ENCODE measurements at regions not wholly inside any gene's neighbourhood (a gene's known extent, or its start where the extent isn't known, plus 50 kb on each side); places are given as distances from the start of the nearest gene placed in this dataset.
"Not testable (repeated sequence)": the region's sequence is repeated elsewhere in the genome, so short reads cannot be mapped to it uniquely, and the experiment has no call there.

- DNase-seq, result no peak
Observed at GRCh38 chr12:68479896-68480291, 130.8 kb upstream of the RAP1B start.

GRCh38 chr12:68480526-68480925 is 130.2 kb upstream of the RAP1B start:
- no peak for DNase-seq

- DNase-seq, result no peak
Observed at GRCh38 chr12:68481181-68481941, 129.3 kb upstream of the RAP1B start.

GRCh38 chr12:68482014-68482413 is 128.7 kb upstream of the RAP1B start:
- no peak for DNase-seq

GRCh38 chr12:68482660-68483059 is 128.0 kb upstream of the RAP1B start:
- DNase-seq, result no peak

- no peak for DNase-seq
Observed at GRCh38 chr12:68483592-68484383, 126.9 kb upstream of the RAP1B start.

- DNase-seq, result not testable (repeated sequence)
Observed at GRCh38 chr12:68484578-68484977, 126.1 kb upstream of the RAP1B start.

- DNase-seq, result not testable (repeated sequence)
Observed at GRCh38 chr12:68486449-68486848, 124.2 kb upstream of the RAP1B start.

- no peak for DNase-seq
Observed at GRCh38 chr12:68487721-68488309, 122.9 kb upstream of the RAP1B start.

GRCh38 chr12:68489273-68489672 is 121.4 kb upstream of the RAP1B start:
- DNase-seq, result no peak

- DNase-seq, result no peak
Observed at GRCh38 chr12:68490476-68490875, 120.2 kb upstream of the RAP1B start.

GRCh38 chr12:68491204-68491960 is 119.3 kb upstream of the RAP1B start:
- DNase-seq, result no peak

- no peak for DNase-seq
Observed at GRCh38 chr12:68495336-68496070, 115.2 kb upstream of the RAP1B start.

GRCh38 chr12:68497107-68497506 is 113.6 kb upstream of the RAP1B start:
- no peak for DNase-seq

- no peak for DNase-seq
Observed at GRCh38 chr12:68497702-68498101, 113.0 kb upstream of the RAP1B start.

GRCh38 chr12:68498736-68499135 is 112.0 kb upstream of the RAP1B start:
- DNase-seq, result no peak

- no peak for DNase-seq
Observed at GRCh38 chr12:68499616-68500015, 111.1 kb upstream of the RAP1B start.

- DNase-seq, result no peak
Observed at GRCh38 chr12:68501226-68501625, 109.5 kb upstream of the RAP1B start.

- no peak for DNase-seq
Observed at GRCh38 chr12:68505970-68506369, 104.7 kb upstream of the RAP1B start.

GRCh38 chr12:68506619-68507018 is 104.1 kb upstream of the RAP1B start:
- no peak for DNase-seq

GRCh38 chr12:68507657-68508056 is 103.0 kb upstream of the RAP1B start:
- DNase-seq, result no peak

All from right lung (tissue), 2 donors.